Neural cell (in vitro differentiated cells): ENCODE measurements at regions not wholly inside any gene's neighbourhood (a gene's known extent, or its start where the extent isn't known, plus 50 kb on each side); places are given as distances from the start of the nearest gene placed in this dataset.

Experiments
- H2AFZ ChIP-seq: fragments of 200-600, 300-800 bp; sonication (generic), shearing (Covaris generic); 2 replicates; pipeline ENCODE4 v1.6.0; 2014; ENCODE audit warnings: low read depth, mild to moderate bottlenecking, antibody characterized with exemption, low read length, moderate library complexity
- H3F3A ChIP-seq: fragments of 200-600 bp; shearing (Covaris generic); 2 replicates; pipeline ENCODE4 v1.6.1; 2016; ENCODE audit warnings: mild to moderate bottlenecking, moderate library complexity, mixed read lengths, antibody characterized with exemption, low read length; ENCODE audit not compliant: insufficient read depth, poor library complexity, severe bottlenecking
- H3K27ac ChIP-seq: fragments of 200-600, 300-800 bp; sonication (generic), shearing (Covaris generic); 2 replicates; pipeline ENCODE4 v1.5.1; 2014; ENCODE audit warnings: mild to moderate bottlenecking, low read length, moderate library complexity
- H3K27me3 ChIP-seq: fragments of 300-800, 200-600 bp; sonication (generic), shearing (Covaris generic); 2 replicates; pipeline ENCODE4 v1.6.0; 2014; ENCODE audit warnings: mild to moderate bottlenecking, low read depth, low read length, moderate library complexity; ENCODE audit not compliant: insufficient read depth
- H3K36me3 ChIP-seq: fragments of 300-800, 200-600 bp; sonication (generic), shearing (Covaris generic); 2 replicates; pipeline ENCODE4 v1.5.1; 2014; ENCODE audit warnings: mild to moderate bottlenecking, antibody characterized with exemption, low read length, moderate library complexity; ENCODE audit not compliant: insufficient read depth
- H3K4me2 ChIP-seq: fragments of 300-800, 200-600 bp; sonication (generic), shearing (Covaris generic); 2 replicates; pipeline ENCODE4 v1.6.0; 2014; ENCODE audit warnings: mild to moderate bottlenecking, low read length
- H3K4me3 ChIP-seq: fragments of 300-800, 200-600 bp; sonication (generic), shearing (Covaris generic); 2 replicates; pipeline ENCODE4 v1.5.1; 2014; ENCODE audit warnings: mild to moderate bottlenecking, low read length, moderate library complexity
- H3K79me2 ChIP-seq: fragments of 200-600 bp; shearing (Covaris generic); replicated peaks from 2 replicates; pipeline ENCODE4 v1.6.0; 2014; ENCODE audit warnings: mild to moderate bottlenecking, low read length, moderate library complexity; ENCODE audit not compliant: insufficient read depth
- H3K9ac ChIP-seq: fragments of 300-800, 200-600 bp; sonication (generic), shearing (Covaris generic); 2 replicates; pipeline ENCODE4 v1.6.1; 2016; ENCODE audit warnings: mild to moderate bottlenecking, low read length, mixed read lengths
- H3K9me2 ChIP-seq: fragments of 200-600 bp; shearing (Covaris generic); 2 replicates; pipeline ENCODE4 v1.6.1; 2016; ENCODE audit warnings: mild to moderate bottlenecking, low read length, mixed read lengths; ENCODE audit not compliant: insufficient read depth
- H3K9me3 ChIP-seq: fragments of 200-600, 300-800 bp; sonication (generic), shearing (Covaris generic); 2 replicates; pipeline ENCODE4 v1.6.1; 2016; ENCODE audit warnings: mild to moderate bottlenecking, mixed run types, low read length, moderate library complexity, mixed read lengths
- H4K20me1 ChIP-seq: fragments of 200-600 bp; shearing (Covaris generic); 2 replicates; pipeline ENCODE4 v1.6.1; 2016; ENCODE audit warnings: mild to moderate bottlenecking, mixed run types; ENCODE audit not compliant: insufficient read depth
- CTCF ChIP-seq: fragments of 450-650 bp; IDR thresholded peaks from 2 replicates; pipeline ENCODE4 v1.5.1; 2014; ENCODE audit warnings: antibody characterized with exemption, mild to moderate bottlenecking, moderate library complexity; ENCODE audit not compliant: poor library complexity, severe bottlenecking
- EP300 ChIP-seq: fragments of 450-650 bp; conservative IDR thresholded peaks from 2 replicates; pipeline ENCODE4 v1.6.1; 2014; ENCODE audit warnings: antibody characterized with exemption, mild to moderate bottlenecking, moderate library complexity; ENCODE audit not compliant: poor library complexity, severe bottlenecking
- EZH2 ChIP-seq: fragments of 200-600, 300-800 bp; shearing (Covaris generic), sonication (generic); IDR thresholded peaks from 2 replicates; pipeline ENCODE4 v1.6.1; 2014; ENCODE audit warnings: antibody characterized with exemption, low read length, borderline replicate concordance, mild to moderate bottlenecking; ENCODE audit not compliant: insufficient read depth, poor library complexity, severe bottlenecking
- MXI1 ChIP-seq: fragments of 450-650 bp; conservative IDR thresholded peaks from 2 replicates; pipeline ENCODE4 v1.6.1; 2014; ENCODE audit warnings: antibody characterized with exemption, mild to moderate bottlenecking; ENCODE audit not compliant: poor library complexity, severe bottlenecking
- POLR2AphosphoS5 ChIP-seq: IDR thresholded peaks from 2 replicates; pipeline ENCODE4 v1.6.1; 2012
- RAD21 ChIP-seq: fragments of 450-650 bp; conservative IDR thresholded peaks from 2 replicates; pipeline ENCODE4 v1.6.1; 2014; ENCODE audit warnings: antibody characterized with exemption, mild to moderate bottlenecking, moderate library complexity
- REST ChIP-seq: IDR thresholded peaks from 2 replicates; pipeline ENCODE4 v1.6.1; 2012; ENCODE audit warnings: borderline replicate concordance
- SMC3 ChIP-seq: fragments of 450-650 bp; conservative IDR thresholded peaks from 2 replicates; pipeline ENCODE4 v1.6.1; 2014; ENCODE audit warnings: antibody characterized with exemption, mild to moderate bottlenecking, moderate library complexity; ENCODE audit not compliant: poor library complexity
- TAF1 ChIP-seq: IDR thresholded peaks from 2 replicates; pipeline ENCODE4 v1.6.1; 2012; ENCODE audit warnings: low read depth

- TF ChIP-seq REST (no peak), MXI1 (no peak)
Observed at GRCh38 chr22:47739291-47740015, 977.0 kb downstream of the TBC1D22A start (continued).

GRCh38 chr22:47738472-47739013, 976.1 kb downstream of the TBC1D22A start:
- H3K9me3 ChIP-seq, result no peaks in the 10 kb centered on the region
- no peak overlapping the region for H3K9ac ChIP-seq
- no peaks in the 10 kb centered on the region for H4K20me1 ChIP-seq
- no peak overlapping the region for H3K4me3 ChIP-seq
- no peak overlapping the region for H3K27ac ChIP-seq
- H3K36me3 ChIP-seq, result no peaks in the 10 kb centered on the region
- no peak overlapping the region for H3K4me2 ChIP-seq
- no peaks in the 10 kb centered on the region for H3K79me2 ChIP-seq
- no peaks in the 10 kb centered on the region for H3K27me3 ChIP-seq
- H3K9me2 ChIP-seq, result no peaks in the 10 kb centered on the region
- no peak overlapping the region for H2AFZ ChIP-seq
- no peak for TF ChIP-seq REST
- TF ChIP-seq EZH2, result no peak
- no peak for TF ChIP-seq TAF1
- no peak for TF ChIP-seq CTCF
- no peak for TF ChIP-seq RAD21
- TF ChIP-seq POLR2AphosphoS5, result no peak
- no peak for TF ChIP-seq EP300
- no peak for TF ChIP-seq MXI1
- TF ChIP-seq SMC3, result no peak
- H3F3A ChIP-seq, result no peaks in the 10 kb centered on the region
